Liver (tissue), 3 donors: ENCODE measurements at regions not wholly inside any gene's neighbourhood (a gene's known extent, or its start where the extent isn't known, plus 50 kb on each side); places are given as distances from the start of the nearest gene placed in this dataset.

Experiments used
- ATF3 ChIP-seq: IDR thresholded peaks from 2 replicates; pipeline ENCODE4 v1.6.1; 2016; ENCODE audit warnings: antibody characterized with exemption
- CTCF ChIP-seq: fragments of 150-350 bp; IDR thresholded peaks from 2 replicates; pipeline ENCODE4 v1.5.1; 2017; ENCODE audit warnings: improper control_type of control experiment, low read depth, low read length; ENCODE audit not compliant: missing input control
- GABPA ChIP-seq, 2 donors: IDR thresholded peaks in 1 of 2; conservative IDR thresholded peaks in 1 of 2; 2 replicates each; pipeline ENCODE4 v1.6.1; 2016; ENCODE audit warnings: antibody characterized with exemption in 2 of 2, mild to moderate bottlenecking in 1 of 2, moderate library complexity in 1 of 2
- NR2F2 ChIP-seq: IDR thresholded peaks from 2 replicates; pipeline ENCODE4 v1.6.1; 2016; ENCODE audit warnings: antibody characterized with exemption
- REST ChIP-seq: IDR thresholded peaks from 2 replicates; pipeline ENCODE4 v1.6.1; 2016; ENCODE audit warnings: antibody characterized with exemption, mild to moderate bottlenecking
- YY1 ChIP-seq: IDR thresholded peaks from 2 replicates; pipeline ENCODE4 v1.6.1; 2016; ENCODE audit warnings: antibody characterized with exemption, mild to moderate bottlenecking
- donor health status: healthy.
- donor health status: healthy.

GRCh38 chr15:31815411-31816155 is 214.7 kb upstream of the CHRNA7 start:
- no peak for TF ChIP-seq REST
- no peak for TF ChIP-seq CTCF
- no peak for TF ChIP-seq ATF3
- TF ChIP-seq YY1 = no peak
- no peak for TF ChIP-seq GABPA (IDR thresholded peaks at IDR 0.05 in 1 of 2, conservative IDR thresholded peaks at IDR 0.05 in 1 of 2)
- TF ChIP-seq NR2F2 = no peak
